GM18508 (cell line): ENCODE measurements at regions not wholly inside any gene's neighbourhood (a gene's known extent, or its start where the extent isn't known, plus 50 kb on each side); places are given as distances from the start of the nearest gene placed in this dataset.
"Not testable (repeated sequence)": the region's sequence is repeated elsewhere in the genome, so short reads cannot be mapped to it uniquely, and the experiment has no call there.

Experiments used
- ATAC-seq: cut with Tn5 transposase; IDR thresholded peaks from one replicate; pipeline ENCODE4 v1.9.1; 2021; ENCODE audit warnings: moderate number of reproducible peaks; ENCODE audit not compliant: insufficient read depth, unreplicated experiment

GRCh38 chr7:81029511-81029910, 110.7 kb upstream of the SEMA3C start:
- ATAC-seq, result no peak

- no peak for ATAC-seq
These were observed 106.5 kb upstream of the SEMA3C start for GRCh38 chr7:81025360-81025759.

DNA sequence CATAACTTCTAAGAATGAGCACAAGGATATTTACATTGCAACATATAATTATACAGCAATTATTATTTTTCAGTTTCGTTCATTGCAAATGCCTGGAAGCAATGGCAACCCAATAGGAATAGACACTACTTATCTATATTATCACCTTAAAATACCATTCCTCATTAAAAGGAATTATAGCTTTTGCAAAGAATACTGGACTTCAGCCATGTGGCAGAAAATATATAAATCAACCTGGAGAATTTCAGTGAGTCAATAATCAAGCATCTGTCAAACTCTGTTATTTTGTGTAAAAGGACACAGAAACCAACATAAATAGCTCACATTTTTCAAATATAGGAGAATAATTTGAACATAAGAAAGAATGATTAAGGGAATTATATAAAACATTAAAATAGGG, 96.1 kb upstream of the SEMA3C start:
- no peak for ATAC-seq

GRCh38 chr7:81014266-81014665, 95.4 kb upstream of the SEMA3C start:
- no peak for ATAC-seq

DNA sequence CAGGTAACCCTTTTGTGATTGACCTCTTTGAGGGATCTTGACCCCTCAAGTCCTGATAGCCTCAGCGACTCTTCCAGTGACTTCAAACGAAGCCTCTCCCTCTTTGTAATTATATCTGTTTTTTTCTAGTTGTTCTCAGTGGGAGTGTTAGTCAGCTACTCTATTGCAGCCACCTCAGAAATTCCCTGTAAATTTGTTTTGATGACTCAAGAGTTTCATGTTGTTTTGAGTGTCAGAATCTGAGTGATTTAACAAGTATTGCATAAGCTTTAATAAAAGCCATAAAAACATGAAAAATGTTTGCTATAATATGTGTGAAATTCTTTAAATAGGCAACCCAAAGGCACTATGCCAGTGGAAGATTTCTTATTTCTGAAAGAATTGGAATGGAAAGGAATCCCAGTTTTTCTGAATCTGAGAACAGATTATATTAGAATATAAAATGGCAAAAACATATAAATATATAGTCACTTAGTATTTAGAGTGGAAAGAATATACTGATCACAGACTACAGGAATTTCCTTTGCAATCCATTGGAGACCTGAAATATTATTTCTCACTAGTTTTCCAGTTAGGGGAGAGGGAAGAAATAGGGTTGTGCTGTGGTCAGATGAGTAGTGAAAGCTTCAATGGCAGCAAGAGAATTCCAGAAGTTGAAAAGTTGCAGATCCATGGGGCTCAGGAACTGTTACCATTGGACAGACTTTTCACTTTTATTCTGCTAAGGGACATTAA, 94.4 kb upstream of the SEMA3C start:
- no peak for ATAC-seq

DNA sequence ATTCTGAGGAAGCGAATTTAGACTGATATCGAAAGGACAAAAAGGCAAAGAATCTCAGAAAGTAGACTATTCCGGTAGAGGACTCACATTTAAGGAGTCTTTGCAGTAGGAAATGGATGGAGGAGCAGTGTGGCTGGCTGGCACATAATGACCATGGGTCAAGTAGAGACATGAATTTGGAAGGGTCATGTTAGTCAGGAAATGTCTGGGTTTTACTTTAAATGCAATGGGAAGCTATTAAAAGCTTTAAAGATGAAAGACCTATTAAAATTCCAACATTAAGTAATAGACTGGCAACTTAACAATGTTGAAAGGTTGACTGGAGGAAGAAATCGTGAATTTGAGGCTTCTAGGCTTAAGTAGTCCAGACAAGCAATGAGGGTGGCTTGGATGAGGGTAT, 90.0 kb upstream of the SEMA3C start:
- ATAC-seq, result no peak

GRCh38 chr7:81007051-81007450, 88.2 kb upstream of the SEMA3C start:
- ATAC-seq, result no peak

DNA sequence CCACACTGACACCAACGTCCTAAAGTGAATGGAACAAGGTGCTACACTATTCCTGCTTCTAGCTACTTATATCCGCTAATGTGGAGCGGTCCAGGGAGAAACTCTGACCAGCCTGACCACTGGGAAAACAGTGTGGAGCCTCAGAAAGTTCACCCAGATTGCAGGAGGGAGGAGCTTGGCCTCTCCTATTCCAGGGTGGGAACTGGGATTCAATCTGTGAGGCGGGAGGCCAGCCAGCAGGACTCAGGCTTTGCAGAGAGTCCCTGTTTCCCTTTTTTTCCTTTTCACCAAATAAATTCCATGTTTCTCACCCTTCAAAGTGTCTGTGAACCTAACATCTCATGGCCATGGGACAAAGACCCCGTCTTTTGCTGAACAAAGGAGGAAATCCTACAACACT, 86.4 kb upstream of the SEMA3C start:
- ATAC-seq, result no peak

DNA sequence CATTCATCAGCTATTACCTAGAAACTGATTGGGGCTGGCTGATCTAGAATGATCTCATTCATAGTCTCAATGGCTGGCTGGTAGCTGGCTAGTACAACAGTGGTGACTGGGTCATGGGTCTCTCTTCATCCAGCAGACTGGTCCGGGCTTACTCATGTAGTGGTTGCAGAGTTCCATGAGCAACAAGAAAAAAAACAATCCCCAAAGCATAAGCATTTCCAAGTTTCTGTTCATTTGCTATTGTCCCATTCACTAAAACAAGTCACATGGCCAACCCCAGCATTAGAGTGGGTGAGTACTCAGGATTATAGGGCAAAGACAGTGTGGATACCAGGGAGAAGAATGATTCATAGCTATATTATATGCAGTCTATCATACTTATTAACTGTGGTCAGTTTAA, 85.2 kb upstream of the SEMA3C start:
- ATAC-seq, result no peak

DNA sequence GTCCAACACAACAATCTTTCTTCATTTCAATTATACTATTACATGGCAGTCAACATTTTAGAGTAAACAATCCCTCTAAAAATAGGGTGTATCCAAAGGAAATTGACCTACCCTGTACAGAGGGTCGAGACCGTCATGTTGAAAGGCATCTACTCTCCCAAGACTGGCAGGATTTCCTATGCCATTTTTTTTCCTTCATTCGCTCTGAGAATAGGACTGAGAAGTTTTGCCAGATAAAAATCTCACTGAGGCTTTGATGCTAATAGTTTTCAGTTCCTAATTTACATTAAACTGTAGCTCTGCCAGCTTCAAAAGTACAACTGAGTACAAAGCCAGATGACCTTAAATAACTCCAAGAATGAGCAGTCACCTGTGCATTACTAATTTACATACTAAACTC, 84.5 kb upstream of the SEMA3C start:
- no peak for ATAC-seq

GRCh38 chr7:81002421-81002820, 83.6 kb upstream of the SEMA3C start:
- no peak for ATAC-seq

DNA sequence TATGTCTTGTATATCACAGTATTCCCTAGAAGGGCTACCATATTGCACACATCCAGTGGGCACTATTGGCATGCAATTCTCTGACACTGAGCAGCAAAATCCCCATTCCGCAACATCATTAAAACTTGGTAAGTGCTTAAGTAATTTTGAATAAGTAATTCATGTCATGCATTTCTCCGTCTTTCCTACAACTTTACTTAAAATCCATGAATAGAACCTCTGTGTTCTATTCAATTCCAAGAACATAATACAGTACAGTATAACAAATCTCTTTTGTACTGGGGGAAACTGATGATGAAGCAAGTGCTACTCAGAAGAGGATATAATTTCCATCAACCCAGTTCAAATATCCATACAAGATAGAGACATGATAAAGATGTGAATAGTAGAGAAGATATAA, 80.9 kb upstream of the SEMA3C start:
- ATAC-seq, result no peak

DNA sequence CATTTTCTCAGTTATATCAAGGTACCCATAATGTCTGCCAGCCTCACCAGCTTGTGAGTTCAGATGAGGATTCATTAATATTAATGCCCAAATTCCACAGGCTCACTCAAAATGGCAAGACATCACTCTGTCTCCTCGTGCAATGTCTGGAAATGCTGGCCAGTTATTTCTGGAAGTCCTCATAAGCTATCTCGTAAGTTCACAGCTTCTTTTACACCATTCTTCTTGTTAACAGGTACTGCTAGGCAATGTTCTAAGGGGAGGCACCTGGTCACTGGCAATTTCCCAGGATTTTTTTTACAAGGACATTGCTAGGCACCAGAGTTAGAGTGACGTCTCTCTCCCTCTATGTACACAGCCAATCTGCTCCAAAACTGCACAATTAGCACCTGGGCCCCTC, 80.2 kb upstream of the SEMA3C start:
- ATAC-seq, result no peak

DNA sequence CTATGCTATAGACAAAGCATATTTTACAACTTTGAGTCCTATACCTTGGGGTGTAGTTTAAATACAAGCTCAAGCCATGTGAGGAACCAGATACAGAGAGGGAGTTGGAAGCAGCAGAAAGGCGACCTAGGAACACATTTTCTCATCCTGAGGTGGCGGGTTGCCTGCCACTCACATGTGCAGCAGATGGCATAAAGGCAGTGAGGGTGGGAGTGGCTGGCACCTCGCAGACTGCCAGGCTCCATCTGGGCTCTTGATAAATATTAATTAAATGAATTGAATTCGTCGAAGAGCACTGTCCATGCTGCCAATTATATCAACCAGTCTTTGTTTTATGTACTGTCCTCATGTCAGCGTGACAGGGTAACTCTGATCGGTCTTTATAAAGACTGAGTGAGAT, 79.0 kb upstream of the SEMA3C start:
- no peak for ATAC-seq

DNA sequence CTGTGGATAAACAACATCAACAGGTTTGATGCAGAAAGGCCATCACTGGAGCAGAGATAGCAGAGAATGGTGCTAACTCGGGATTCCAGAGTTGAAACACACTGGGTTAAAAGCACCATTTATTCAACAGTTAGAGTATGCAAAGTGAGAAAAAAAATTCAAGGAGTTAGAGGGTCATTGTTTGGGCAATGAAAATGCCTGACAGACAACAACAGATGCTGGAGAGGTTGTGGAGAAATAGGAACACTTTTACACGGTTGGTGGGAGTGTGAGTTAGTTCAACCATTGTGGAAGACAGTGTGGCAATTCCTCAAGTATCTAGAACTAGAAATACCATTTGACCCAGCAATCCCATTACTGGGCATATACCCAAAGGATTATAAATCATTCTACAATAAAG, 77.4 kb upstream of the SEMA3C start:
- ATAC-seq, result not testable (repeated sequence)

DNA sequence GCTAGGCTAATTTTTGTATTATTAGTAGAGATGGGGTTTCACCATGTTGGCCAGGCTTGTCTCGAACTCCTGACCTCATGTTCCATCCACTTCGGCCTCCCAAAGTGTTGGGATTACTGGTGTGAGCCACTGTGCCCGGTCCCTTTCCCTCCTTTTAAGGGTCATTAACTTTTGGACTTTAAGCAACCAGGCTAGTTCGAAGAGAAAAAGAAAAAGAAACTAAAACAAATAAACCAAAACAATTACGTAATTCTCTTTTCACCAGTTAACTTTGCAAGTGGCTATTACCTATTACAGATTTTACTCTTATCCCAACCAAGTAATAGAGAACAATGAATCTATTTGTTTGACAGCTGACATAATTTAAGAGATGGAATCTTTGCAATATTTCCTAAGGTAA, 72.8 kb upstream of the SEMA3C start:
- ATAC-seq, result no peak

DNA sequence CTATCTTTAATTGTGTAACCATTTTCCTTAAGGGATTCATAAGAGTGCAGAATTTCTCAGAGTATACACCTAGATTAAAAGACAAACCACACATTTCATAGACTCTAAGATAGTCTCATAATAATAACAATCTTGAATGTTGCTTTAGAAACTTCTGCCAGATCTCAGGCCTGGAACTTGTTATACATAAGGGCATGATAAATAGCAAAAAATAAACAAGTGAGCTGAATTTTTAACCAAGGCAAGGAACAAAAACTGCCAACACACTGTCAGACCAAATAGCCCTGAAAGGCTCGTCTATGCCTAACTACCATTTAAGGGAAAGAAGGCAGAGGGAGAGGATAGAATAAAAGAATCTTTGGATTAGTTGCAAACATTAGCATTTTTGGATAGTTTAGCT, 65.8 kb upstream of the SEMA3C start:
- no peak for ATAC-seq

DNA sequence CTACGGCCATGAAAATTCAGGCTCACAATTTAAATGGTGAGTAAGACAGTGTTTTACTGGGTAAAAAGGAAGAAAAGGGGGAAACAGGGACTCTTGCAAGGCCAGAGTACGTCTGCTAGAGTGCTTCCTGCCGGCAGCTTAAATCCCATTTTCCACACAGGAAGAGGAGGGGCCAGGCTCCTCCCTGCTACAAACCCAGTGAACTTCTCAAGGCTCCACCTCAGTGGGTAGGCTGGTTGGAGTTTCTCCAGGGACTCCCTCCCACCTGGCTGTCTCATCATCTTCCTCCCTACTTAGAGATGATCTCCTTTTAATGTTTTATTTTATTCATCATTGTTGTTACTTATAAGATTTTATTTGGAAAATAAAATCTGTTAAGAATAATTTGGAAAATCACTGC, 62.6 kb upstream of the SEMA3C start:
- ATAC-seq, result no peak

DNA sequence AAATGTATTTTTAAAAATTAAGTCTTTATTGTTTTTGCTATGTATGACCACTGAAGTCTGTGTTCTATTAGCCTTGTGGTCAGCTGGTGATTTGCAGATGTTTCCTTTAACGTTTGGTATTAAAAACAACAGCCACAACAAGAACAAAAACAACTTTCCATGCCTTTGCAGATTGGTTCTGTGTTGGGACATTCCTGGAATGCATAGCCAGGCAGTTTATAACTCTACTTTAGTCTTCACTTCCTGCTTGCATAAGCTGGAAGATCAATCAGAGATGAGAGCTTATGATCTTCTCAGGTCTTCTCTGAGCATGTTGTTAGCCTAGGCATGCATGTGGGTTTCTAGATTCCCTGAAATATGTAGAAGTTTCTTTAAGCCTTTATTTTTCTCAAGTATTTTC, 58.9 kb upstream of the SEMA3C start:
- ATAC-seq, result no peak

DNA sequence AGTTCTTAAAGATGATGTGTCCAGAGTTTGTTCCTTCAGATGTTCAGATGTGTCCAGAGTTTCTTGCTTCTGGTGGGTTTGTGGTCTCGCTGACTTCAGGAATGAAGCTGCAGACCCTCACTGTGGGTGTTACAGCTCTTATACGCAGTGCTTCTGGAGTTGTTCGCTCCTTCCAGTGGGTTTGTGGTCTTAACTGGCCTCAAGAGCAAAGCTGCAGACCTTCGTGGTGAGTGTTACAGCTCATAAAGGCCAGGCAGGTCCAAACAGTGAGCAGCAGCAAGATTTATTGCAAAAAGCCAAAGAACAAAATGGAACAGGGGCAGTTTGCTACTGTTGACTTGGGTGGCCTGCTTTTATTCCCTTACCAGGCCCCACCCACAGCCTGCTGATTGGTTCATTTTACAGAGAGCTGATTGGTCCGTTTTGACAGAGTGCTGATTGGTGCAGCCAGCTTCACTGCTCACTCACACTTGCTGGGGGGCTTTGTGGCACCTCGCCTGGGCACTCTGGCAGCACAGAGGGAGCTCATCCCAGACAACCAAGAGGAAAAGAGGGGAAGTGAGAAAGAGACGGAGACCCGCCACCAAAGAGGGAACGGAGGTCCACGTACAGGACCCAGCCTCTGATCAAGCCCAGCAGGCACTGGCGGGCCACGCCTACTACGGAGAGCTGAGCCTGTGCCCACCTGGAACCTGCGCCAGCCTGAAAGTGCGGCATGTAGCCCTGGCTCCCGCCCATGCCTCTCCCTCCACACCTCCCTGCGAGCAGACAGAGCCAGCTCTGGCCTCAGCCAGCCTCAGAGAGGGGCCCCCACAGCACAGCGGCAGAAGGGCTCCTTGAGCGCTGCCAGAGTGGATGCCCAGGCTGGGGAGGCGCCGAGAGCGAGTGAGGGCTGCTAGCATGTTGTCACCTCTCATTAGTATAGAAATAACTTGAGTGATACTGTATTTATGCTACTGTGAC, 55.8 kb upstream of the SEMA3C start:
- no peak for ATAC-seq

- ATAC-seq, result no peak
These were observed 52.4 kb upstream of the SEMA3C start for GRCh38 chr7:80971225-80971624.
